Neural cell (in vitro differentiated cells): ENCODE measurements at regions not wholly inside any gene's neighbourhood (a gene's known extent, or its start where the extent isn't known, plus 50 kb on each side); places are given as distances from the start of the nearest gene placed in this dataset.

Experiments
- H2AFZ ChIP-seq: fragments of 200-600, 300-800 bp; sonication (generic), shearing (Covaris generic); 2 replicates; pipeline ENCODE4 v1.6.0; 2014; ENCODE audit warnings: low read depth, mild to moderate bottlenecking, antibody characterized with exemption, low read length, moderate library complexity
- H3F3A ChIP-seq: fragments of 200-600 bp; shearing (Covaris generic); 2 replicates; pipeline ENCODE4 v1.6.1; 2016; ENCODE audit warnings: mild to moderate bottlenecking, moderate library complexity, mixed read lengths, antibody characterized with exemption, low read length; ENCODE audit not compliant: insufficient read depth, poor library complexity, severe bottlenecking
- H3K27ac ChIP-seq: fragments of 200-600, 300-800 bp; sonication (generic), shearing (Covaris generic); 2 replicates; pipeline ENCODE4 v1.5.1; 2014; ENCODE audit warnings: mild to moderate bottlenecking, low read length, moderate library complexity
- H3K27me3 ChIP-seq: fragments of 300-800, 200-600 bp; sonication (generic), shearing (Covaris generic); 2 replicates; pipeline ENCODE4 v1.6.0; 2014; ENCODE audit warnings: mild to moderate bottlenecking, low read depth, low read length, moderate library complexity; ENCODE audit not compliant: insufficient read depth
- H3K36me3 ChIP-seq: fragments of 300-800, 200-600 bp; sonication (generic), shearing (Covaris generic); 2 replicates; pipeline ENCODE4 v1.5.1; 2014; ENCODE audit warnings: mild to moderate bottlenecking, antibody characterized with exemption, low read length, moderate library complexity; ENCODE audit not compliant: insufficient read depth
- H3K4me2 ChIP-seq: fragments of 300-800, 200-600 bp; sonication (generic), shearing (Covaris generic); 2 replicates; pipeline ENCODE4 v1.6.0; 2014; ENCODE audit warnings: mild to moderate bottlenecking, low read length
- H3K4me3 ChIP-seq: fragments of 300-800, 200-600 bp; sonication (generic), shearing (Covaris generic); 2 replicates; pipeline ENCODE4 v1.5.1; 2014; ENCODE audit warnings: mild to moderate bottlenecking, low read length, moderate library complexity
- H3K79me2 ChIP-seq: fragments of 200-600 bp; shearing (Covaris generic); replicated peaks from 2 replicates; pipeline ENCODE4 v1.6.0; 2014; ENCODE audit warnings: mild to moderate bottlenecking, low read length, moderate library complexity; ENCODE audit not compliant: insufficient read depth
- H3K9ac ChIP-seq: fragments of 300-800, 200-600 bp; sonication (generic), shearing (Covaris generic); 2 replicates; pipeline ENCODE4 v1.6.1; 2016; ENCODE audit warnings: mild to moderate bottlenecking, low read length, mixed read lengths
- H3K9me2 ChIP-seq: fragments of 200-600 bp; shearing (Covaris generic); 2 replicates; pipeline ENCODE4 v1.6.1; 2016; ENCODE audit warnings: mild to moderate bottlenecking, low read length, mixed read lengths; ENCODE audit not compliant: insufficient read depth
- H3K9me3 ChIP-seq: fragments of 200-600, 300-800 bp; sonication (generic), shearing (Covaris generic); 2 replicates; pipeline ENCODE4 v1.6.1; 2016; ENCODE audit warnings: mild to moderate bottlenecking, mixed run types, low read length, moderate library complexity, mixed read lengths
- H4K20me1 ChIP-seq: fragments of 200-600 bp; shearing (Covaris generic); 2 replicates; pipeline ENCODE4 v1.6.1; 2016; ENCODE audit warnings: mild to moderate bottlenecking, mixed run types; ENCODE audit not compliant: insufficient read depth
- EP300 ChIP-seq: fragments of 450-650 bp; conservative IDR thresholded peaks from 2 replicates; pipeline ENCODE4 v1.6.1; 2014; ENCODE audit warnings: antibody characterized with exemption, mild to moderate bottlenecking, moderate library complexity; ENCODE audit not compliant: poor library complexity, severe bottlenecking
- EZH2 ChIP-seq: fragments of 200-600, 300-800 bp; shearing (Covaris generic), sonication (generic); IDR thresholded peaks from 2 replicates; pipeline ENCODE4 v1.6.1; 2014; ENCODE audit warnings: antibody characterized with exemption, low read length, borderline replicate concordance, mild to moderate bottlenecking; ENCODE audit not compliant: insufficient read depth, poor library complexity, severe bottlenecking
- MXI1 ChIP-seq: fragments of 450-650 bp; conservative IDR thresholded peaks from 2 replicates; pipeline ENCODE4 v1.6.1; 2014; ENCODE audit warnings: antibody characterized with exemption, mild to moderate bottlenecking; ENCODE audit not compliant: poor library complexity, severe bottlenecking
- POLR2AphosphoS5 ChIP-seq: IDR thresholded peaks from 2 replicates; pipeline ENCODE4 v1.6.1; 2012
- RAD21 ChIP-seq: fragments of 450-650 bp; conservative IDR thresholded peaks from 2 replicates; pipeline ENCODE4 v1.6.1; 2014; ENCODE audit warnings: antibody characterized with exemption, mild to moderate bottlenecking, moderate library complexity
- REST ChIP-seq: IDR thresholded peaks from 2 replicates; pipeline ENCODE4 v1.6.1; 2012; ENCODE audit warnings: borderline replicate concordance
- SMC3 ChIP-seq: fragments of 450-650 bp; conservative IDR thresholded peaks from 2 replicates; pipeline ENCODE4 v1.6.1; 2014; ENCODE audit warnings: antibody characterized with exemption, mild to moderate bottlenecking, moderate library complexity; ENCODE audit not compliant: poor library complexity
- TAF1 ChIP-seq: IDR thresholded peaks from 2 replicates; pipeline ENCODE4 v1.6.1; 2012; ENCODE audit warnings: low read depth
- TF ChIP-seq, protein P1 (sequence below): fragments of 450-650 bp; IDR thresholded peaks from 2 replicates; pipeline ENCODE4 v1.5.1; 2014; ENCODE audit warnings: antibody characterized with exemption, mild to moderate bottlenecking, moderate library complexity; ENCODE audit not compliant: poor library complexity, severe bottlenecking

GRCh38 chr4:96379524-96379923 lies 539.6 kb downstream of the PDHA2 start:
- Histone ChIP-seq H3K9me3 (no peaks in the 10 kb centered on the region), H3K4me3 (no peak overlapping the region), H3K4me2 (peak overlapping the region; percentile 22), H4K20me1 (no peaks in the 10 kb centered on the region), H3K79me2 (no peaks in the 10 kb centered on the region), H3F3A (no peaks in the 10 kb centered on the region), H3K9me2 (no peaks in the 10 kb centered on the region), H3K27me3 (no peaks in the 10 kb centered on the region), H2AFZ (no peak overlapping the region), H3K36me3 (no peaks in the 10 kb centered on the region), H3K27ac (no peak overlapping the region), H3K9ac (no peak overlapping the region)
- TF ChIP-seq SMC3 (no peak), REST (no peak), EP300 (no peak), EZH2 (no peak), MXI1 (no peak), RAD21 (no peak), TAF1 (no peak), POLR2AphosphoS5 (no peak)
- TF ChIP-seq, protein P1, sequence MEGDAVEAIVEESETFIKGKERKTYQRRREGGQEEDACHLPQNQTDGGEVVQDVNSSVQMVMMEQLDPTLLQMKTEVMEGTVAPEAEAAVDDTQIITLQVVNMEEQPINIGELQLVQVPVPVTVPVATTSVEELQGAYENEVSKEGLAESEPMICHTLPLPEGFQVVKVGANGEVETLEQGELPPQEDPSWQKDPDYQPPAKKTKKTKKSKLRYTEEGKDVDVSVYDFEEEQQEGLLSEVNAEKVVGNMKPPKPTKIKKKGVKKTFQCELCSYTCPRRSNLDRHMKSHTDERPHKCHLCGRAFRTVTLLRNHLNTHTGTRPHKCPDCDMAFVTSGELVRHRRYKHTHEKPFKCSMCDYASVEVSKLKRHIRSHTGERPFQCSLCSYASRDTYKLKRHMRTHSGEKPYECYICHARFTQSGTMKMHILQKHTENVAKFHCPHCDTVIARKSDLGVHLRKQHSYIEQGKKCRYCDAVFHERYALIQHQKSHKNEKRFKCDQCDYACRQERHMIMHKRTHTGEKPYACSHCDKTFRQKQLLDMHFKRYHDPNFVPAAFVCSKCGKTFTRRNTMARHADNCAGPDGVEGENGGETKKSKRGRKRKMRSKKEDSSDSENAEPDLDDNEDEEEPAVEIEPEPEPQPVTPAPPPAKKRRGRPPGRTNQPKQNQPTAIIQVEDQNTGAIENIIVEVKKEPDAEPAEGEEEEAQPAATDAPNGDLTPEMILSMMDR = no peak

- H3K9me3 ChIP-seq = no peaks in the 10 kb centered on the region
- H3K4me3 ChIP-seq = no peak overlapping the region
- H3K4me2 ChIP-seq = peak overlapping the region; percentile 22
- no peak overlapping the region for H3K27ac ChIP-seq
- H3F3A ChIP-seq = no peaks in the 10 kb centered on the region
- no peak overlapping the region for H2AFZ ChIP-seq
- H4K20me1 ChIP-seq = no peaks in the 10 kb centered on the region
- H3K79me2 ChIP-seq = no peaks in the 10 kb centered on the region
- H3K9me2 ChIP-seq = no peaks in the 10 kb centered on the region
- no peaks in the 10 kb centered on the region for H3K27me3 ChIP-seq
- no peak for TF ChIP-seq REST
- TF ChIP-seq EZH2 = no peak
- TF ChIP-seq SMC3 = no peak
- TF ChIP-seq EP300 = no peak
- no peak for TF ChIP-seq RAD21
- TF ChIP-seq, protein P1 = no peak
- TF ChIP-seq MXI1 = no peak
- TF ChIP-seq TAF1 = no peak
- no peak for TF ChIP-seq POLR2AphosphoS5
- no peak overlapping the region for H3K9ac ChIP-seq
- no peaks in the 10 kb centered on the region for H3K36me3 ChIP-seq
Observed at GRCh38 chr4:96380106-96380505, 540.2 kb downstream of the PDHA2 start.
